T-helper 1 cell treated with Interleukin-12 subunit alpha and Interleukin-12 subunit beta and Interleukin-4 antibody, amounts not matched to agents 30 ng/mL and 1 ng/mL, for 36 hours (primary cell): ENCODE measurements at regions not wholly inside any gene's neighbourhood (a gene's known extent, or its start where the extent isn't known, plus 50 kb on each side); places are given as distances from the start of the nearest gene placed in this dataset.

Source experiments
- intact Hi-C: fragments of 100-400 bp; cut with micrococcal nuclease; formaldehyde crosslinking; loops from one replicate; pipeline ENCODE4 v1.15.1; 2024

- intact Hi-C loops = no loop called here
Measured at GRCh38 chr15:70433586-70434324, 329.6 kb downstream of the UACA start.

DNA sequence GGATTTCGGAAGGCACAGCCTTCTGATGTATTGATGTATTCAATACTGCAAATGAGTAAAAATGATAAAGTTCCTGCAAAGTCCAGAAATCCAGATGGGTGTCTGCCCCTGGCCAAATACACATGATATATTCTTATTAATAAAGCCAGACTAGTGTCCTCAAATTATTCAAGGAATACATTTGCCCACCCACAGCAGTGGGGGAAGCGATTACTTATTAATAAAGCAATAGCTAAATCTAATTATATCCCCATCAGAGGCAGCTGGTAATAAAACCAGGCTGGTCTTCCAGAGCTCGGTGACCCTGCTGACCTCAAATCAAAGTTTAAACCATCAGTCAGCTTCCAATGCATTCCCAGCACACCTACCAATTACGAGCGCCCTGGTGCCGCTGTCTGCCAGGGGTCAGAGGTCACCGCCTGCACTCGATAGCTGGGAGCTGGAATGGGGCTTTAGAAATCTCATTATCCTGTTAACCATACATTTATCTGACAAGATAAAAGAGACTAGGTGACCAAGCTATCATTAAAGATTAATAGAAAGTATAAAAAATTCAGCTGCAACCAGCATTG, 330.3 kb downstream of the UACA start:
- intact Hi-C loops = no loop called here

- intact Hi-C loops = no loop called here
Measured at GRCh38 chr15:70431854-70432253, 331.5 kb downstream of the UACA start.

DNA sequence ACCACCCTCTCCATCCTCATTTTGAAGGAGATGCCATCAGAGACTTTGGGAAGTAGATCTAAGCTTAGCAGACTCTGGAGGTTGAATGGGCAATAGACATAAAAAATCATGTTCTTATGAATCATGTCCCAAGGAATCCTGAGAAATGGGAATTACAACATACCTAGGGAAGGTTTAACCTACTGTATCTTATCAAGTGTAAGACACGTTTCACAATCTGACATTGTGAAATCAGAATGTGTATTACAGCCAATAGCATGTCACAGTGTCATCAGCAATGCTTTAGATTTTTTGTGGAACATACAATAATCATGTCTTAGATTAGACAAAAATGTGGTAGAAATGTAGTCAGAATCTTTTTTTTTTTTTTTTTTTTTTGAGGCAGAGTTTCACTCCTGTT, 332.4 kb upstream of the TLE3 start:
- intact Hi-C loops = no loop called here

DNA sequence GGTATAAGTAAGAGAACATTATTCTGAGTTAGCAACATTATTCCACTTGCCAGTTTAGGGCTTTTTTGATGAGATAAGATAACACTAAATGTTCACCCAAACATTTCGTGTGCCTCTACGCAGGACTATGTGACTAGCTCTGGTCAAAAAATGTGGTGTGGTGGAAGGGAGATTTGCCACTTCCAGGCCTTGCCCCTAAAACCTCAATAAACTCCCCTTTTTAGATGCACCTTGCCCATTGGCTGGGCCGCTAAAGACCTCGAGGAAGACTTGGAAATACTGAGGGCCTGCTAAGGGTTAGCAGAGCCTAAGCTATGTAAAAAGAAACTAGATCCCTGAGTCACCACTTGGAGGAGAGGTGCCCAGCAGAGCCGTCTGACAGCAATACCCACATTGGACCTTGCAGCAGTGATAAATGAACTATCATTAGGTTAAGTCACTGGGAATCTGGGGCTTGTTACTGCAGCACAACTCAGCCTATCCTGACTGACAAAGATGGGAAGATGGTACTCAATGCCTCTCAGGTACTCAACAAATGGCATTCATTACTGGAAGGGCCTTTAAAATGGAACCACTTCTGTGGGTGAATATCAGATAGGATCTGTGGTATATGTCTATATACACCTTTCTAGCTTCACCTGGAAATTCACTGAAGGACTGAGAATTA, 331.5 kb upstream of the TLE3 start:
- intact Hi-C loops = no loop called here

DNA sequence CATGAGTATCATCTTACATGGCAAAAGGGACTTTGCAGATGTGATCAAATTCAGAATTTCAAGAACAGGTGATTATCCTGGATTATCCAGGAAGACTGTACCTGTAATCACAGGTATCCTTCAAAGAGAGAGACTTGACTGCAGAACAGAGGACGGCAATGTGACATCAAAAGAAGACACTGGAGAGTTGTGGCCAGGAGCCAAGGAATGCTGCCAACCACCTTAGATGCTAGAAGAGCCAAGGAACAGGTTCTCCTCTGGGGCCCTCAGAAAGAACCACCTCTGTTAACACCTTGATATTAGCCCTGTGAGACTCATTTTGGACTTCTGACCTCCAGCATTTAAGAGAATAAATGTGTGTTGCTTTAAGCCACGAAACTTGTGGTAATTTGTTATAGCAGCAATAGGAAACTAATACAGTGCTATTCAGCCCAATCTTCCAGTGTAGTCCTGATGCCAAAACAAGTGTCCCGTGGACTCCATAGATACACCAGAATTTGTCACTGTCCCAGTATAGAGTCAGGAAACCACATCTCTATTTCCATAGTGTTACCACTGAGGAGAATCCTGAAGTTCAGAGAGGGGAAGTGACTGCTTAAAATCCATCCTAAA, 330.6 kb upstream of the TLE3 start:
- intact Hi-C loops = no loop called here

GRCh38 chr15:70427167-70428120, 329.7 kb upstream of the TLE3 start:
- intact Hi-C loops = no loop called here

GRCh38 chr15:70426096-70426821, 328.5 kb upstream of the TLE3 start:
- intact Hi-C loops = no loop called here

GRCh38 chr15:70424937-70425411, 327.3 kb upstream of the TLE3 start:
- intact Hi-C loops = no loop called here

DNA sequence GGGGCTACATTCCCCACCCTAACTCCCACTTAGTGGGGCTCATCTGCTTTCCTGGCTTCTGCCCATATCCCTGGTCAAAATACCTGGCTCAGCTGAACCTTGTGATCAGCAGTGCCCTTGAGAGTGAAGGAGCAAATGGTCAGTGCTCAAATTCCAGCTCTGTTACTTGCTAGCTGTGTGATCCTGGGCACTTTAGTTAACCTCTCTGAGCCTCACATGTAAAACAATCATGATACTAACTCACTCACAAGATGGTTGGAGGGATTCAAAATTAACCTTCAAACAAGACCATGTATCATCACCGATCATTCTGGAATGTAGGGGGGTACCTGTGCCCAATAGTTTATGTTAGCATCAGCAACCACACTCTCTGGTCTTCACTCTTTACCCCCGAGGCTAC, 325.6 kb upstream of the TLE3 start:
- intact Hi-C loops = no loop called here

DNA sequence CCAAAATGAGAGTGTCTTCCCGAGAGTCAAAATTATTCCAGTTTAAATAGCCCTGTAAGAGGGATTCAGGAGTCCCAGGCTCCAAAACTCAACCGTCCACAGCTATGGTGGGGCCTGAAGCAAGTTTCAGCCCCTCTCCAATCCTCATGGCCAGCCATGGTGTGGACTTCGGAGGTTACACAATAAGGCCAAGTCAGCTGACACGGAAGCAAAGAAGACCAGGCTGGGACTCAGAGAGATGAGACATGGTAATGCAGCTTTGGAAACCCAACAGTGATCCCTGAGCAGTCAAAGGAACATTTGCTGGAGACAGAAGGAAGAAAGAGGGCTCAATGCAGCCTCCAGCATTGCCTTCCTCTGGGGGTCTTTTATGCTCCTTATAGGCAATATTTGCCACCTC, 324.6 kb upstream of the TLE3 start:
- intact Hi-C loops = no loop called here

GRCh38 chr15:70420948-70421482, 323.3 kb upstream of the TLE3 start:
- intact Hi-C loops = no loop called here

GRCh38 chr15:70420086-70420947, 322.6 kb upstream of the TLE3 start:
- intact Hi-C loops = no loop called here

DNA sequence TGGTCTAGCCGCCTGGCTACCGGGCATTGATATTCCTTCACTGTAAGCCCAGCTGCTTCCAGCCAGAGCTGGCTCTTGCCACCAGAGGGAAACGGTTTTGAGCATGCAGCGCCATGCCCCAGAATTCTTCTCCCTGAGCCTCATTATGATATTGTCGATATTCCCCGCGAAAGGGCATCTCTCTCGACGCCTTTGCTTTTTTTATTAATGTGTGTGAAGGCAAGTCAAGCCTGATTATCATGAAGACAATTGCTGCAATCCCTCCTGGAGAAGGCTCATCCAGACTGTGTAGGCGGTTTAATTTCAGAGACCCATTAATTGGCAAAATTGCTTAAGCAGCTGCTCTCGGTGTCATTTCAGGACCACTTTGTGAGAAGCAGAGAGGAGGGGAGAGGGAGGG, 321.2 kb upstream of the TLE3 start:
- intact Hi-C loops = no loop called here

DNA sequence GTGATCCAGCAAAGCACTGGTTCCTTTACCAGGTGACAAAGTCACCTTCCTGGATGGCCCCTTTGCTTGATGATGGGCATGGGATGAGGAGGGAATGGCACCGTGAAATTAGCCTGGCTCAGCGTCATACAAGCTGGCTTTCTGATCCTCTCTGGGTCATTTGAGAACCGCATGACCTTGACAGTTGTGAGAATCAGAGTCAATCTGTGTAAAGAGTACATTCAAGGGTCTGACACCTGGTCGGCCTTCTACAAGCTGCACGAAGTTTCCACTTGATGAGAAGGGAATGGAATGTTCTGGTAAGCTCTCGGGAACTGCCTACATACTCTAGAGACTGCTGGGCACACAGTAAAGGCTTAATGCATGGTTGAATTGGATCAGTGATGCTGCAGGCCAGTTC, 319.8 kb upstream of the TLE3 start:
- intact Hi-C loops = no loop called here

DNA sequence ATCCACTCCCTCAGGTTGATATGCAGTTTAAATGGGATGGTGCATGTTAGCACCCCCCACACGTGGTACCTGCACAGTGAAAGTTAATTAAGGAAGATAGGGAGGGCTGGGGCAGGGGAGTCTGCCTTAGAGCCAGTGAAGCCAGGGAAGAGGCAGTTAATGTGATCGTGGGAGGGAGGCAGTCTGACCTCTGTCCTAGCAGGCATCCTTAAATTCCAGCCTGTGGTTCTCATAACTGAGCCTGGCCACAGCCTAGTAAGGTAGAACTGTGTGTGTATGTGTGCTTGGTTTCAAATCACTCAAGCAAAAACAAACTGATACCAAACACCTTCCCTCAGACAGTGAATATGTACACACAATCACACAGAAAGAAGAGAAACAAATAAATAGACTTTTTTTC, 319.1 kb upstream of the TLE3 start:
- intact Hi-C loops = no loop called here

GRCh38 chr15:70415398-70415797, 317.7 kb upstream of the TLE3 start:
- intact Hi-C loops = no loop called here

GRCh38 chr15:70414626-70415025, 316.9 kb upstream of the TLE3 start:
- intact Hi-C loops = no loop called here

- intact Hi-C loops = no loop called here
Measured at GRCh38 chr15:70412794-70413193, 315.1 kb upstream of the TLE3 start.
